CD4-positive, alpha-beta T cell treated with Interleukin-4 for 4 hours (primary cell): ENCODE measurements at regions not wholly inside any gene's neighbourhood (a gene's known extent, or its start where the extent isn't known, plus 50 kb on each side); places are given as distances from the start of the nearest gene placed in this dataset.
"Not testable (repeated sequence)": the region's sequence is repeated elsewhere in the genome, so short reads cannot be mapped to it uniquely, and the experiment has no call there.

Experiments used
- DNase-seq: peaks from one replicate; pipeline ENCODE4 v3.0.0-alpha.2; 2020

- DNase-seq: no peak
Measured at GRCh38 chr4:116275006-116275405, 810.4 kb downstream of the TRAM1L1 start.

GRCh38 chr4:116272336-116272735 lies 813.0 kb downstream of the TRAM1L1 start:
- DNase-seq: no peak

- not testable (repeated sequence) for DNase-seq
Measured at GRCh38 chr4:116260931-116261330, 824.4 kb downstream of the TRAM1L1 start.

- DNase-seq: no peak
Measured at GRCh38 chr4:116244771-116245170, 840.6 kb downstream of the TRAM1L1 start.

- DNase-seq: no peak
Measured at GRCh38 chr4:116243431-116243830, 841.9 kb downstream of the TRAM1L1 start.

- no peak for DNase-seq
Measured at GRCh38 chr4:116233971-116234370, 851.4 kb downstream of the TRAM1L1 start.

GRCh38 chr4:116231999-116232398 lies 853.4 kb downstream of the TRAM1L1 start:
- not testable (repeated sequence) for DNase-seq

- no peak for DNase-seq
Measured at GRCh38 chr4:116229420-116229819, 856.0 kb downstream of the TRAM1L1 start.

GRCh38 chr4:116223040-116223732 lies 862.2 kb downstream of the TRAM1L1 start:
- no peak for DNase-seq

GRCh38 chr4:116217781-116218180 lies 867.6 kb downstream of the TRAM1L1 start:
- DNase-seq: no peak

- DNase-seq: no peak
Measured at GRCh38 chr4:116215622-116216021, 869.8 kb downstream of the TRAM1L1 start.

GRCh38 chr4:116202524-116202923 lies 882.9 kb downstream of the TRAM1L1 start:
- DNase-seq: no peak

GRCh38 chr4:116197317-116197809 lies 888.0 kb downstream of the TRAM1L1 start:
- no peak for DNase-seq

- DNase-seq: no peak
Measured at GRCh38 chr4:116183241-116183640, 902.1 kb downstream of the TRAM1L1 start.

GRCh38 chr4:116180157-116180601 lies 905.2 kb downstream of the TRAM1L1 start:
- DNase-seq: no peak

GRCh38 chr4:116151371-116151770 lies 934.0 kb downstream of the TRAM1L1 start:
- not testable (repeated sequence) for DNase-seq

GRCh38 chr4:116150152-116150551 lies 935.2 kb downstream of the TRAM1L1 start:
- DNase-seq: no peak

- DNase-seq: no peak
Measured at GRCh38 chr4:116143198-116143597, 942.2 kb downstream of the TRAM1L1 start.

GRCh38 chr4:116132946-116133345 lies 952.4 kb downstream of the TRAM1L1 start:
- no peak for DNase-seq

GRCh38 chr4:116126794-116127193 lies 958.6 kb downstream of the TRAM1L1 start:
- no peak for DNase-seq

GRCh38 chr4:116122124-116122523 lies 963.3 kb downstream of the TRAM1L1 start:
- DNase-seq: no peak

GRCh38 chr4:116118221-116118620 lies 967.2 kb downstream of the TRAM1L1 start:
- no peak for DNase-seq

GRCh38 chr4:116112861-116113260 lies 972.5 kb downstream of the TRAM1L1 start:
- DNase-seq: not testable (repeated sequence)

- no peak for DNase-seq
Measured at GRCh38 chr4:116110713-116111112, 974.7 kb downstream of the TRAM1L1 start.

GRCh38 chr4:116108606-116109005 lies 976.8 kb downstream of the TRAM1L1 start:
- no peak for DNase-seq
